WI38 (cell line): ENCODE measurements at regions not wholly inside any gene's neighbourhood (a gene's known extent, or its start where the extent isn't known, plus 50 kb on each side); places are given as distances from the start of the nearest gene placed in this dataset.

Experiments
- H3K4me3 ChIP-seq: 2 replicates; pipeline ENCODE4 v1.5.1; 2011; ENCODE audit warnings: low read depth, mild to moderate bottlenecking, control low read depth, low read length
- CTCF ChIP-seq: IDR thresholded peaks from 2 replicates; pipeline ENCODE4 v1.5.1; 2012; ENCODE audit warnings: low read depth, mild to moderate bottlenecking, control low read depth, low read length

GRCh38 chr5:104273725-104274124 is 711.1 kb upstream of the NUDT12 start:
- no peak for TF ChIP-seq CTCF
- H3K4me3 ChIP-seq, result no peak overlapping the region

- no peak overlapping the region for H3K4me3 ChIP-seq
- TF ChIP-seq CTCF, result no peak
Measured at GRCh38 chr5:104267320-104268015, 704.9 kb upstream of the NUDT12 start.

GRCh38 chr5:104266161-104266560 is 703.6 kb upstream of the NUDT12 start:
- no peak for TF ChIP-seq CTCF

GRCh38 chr5:104265531-104266140 is 703.0 kb upstream of the NUDT12 start:
- H3K4me3 ChIP-seq, result no peak overlapping the region
- TF ChIP-seq CTCF, result no peak

More at GRCh38 chr5:104266161-104266560, 703.6 kb upstream of the NUDT12 start:
- no peak overlapping the region for H3K4me3 ChIP-seq

GRCh38 chr5:104247260-104247659 is 684.7 kb upstream of the NUDT12 start:
- H3K4me3 ChIP-seq, result no peak overlapping the region
- TF ChIP-seq CTCF, result no peak

GRCh38 chr5:104241046-104241445 is 678.5 kb upstream of the NUDT12 start:
- TF ChIP-seq CTCF, result no peak

GRCh38 chr5:104237586-104237985 is 675.0 kb upstream of the NUDT12 start:
- no peak overlapping the region for H3K4me3 ChIP-seq
- TF ChIP-seq CTCF, result no peak

More at GRCh38 chr5:104241046-104241445, 678.5 kb upstream of the NUDT12 start:
- no peak overlapping the region for H3K4me3 ChIP-seq
